Natural killer cell (primary cell): ENCODE measurements at regions not wholly inside any gene's neighbourhood (a gene's known extent, or its start where the extent isn't known, plus 50 kb on each side); places are given as distances from the start of the nearest gene placed in this dataset.

ENCODE experiments used
- ATAC-seq, 3 donors: fragments of 150-1000 bp in 2 of 3; fragments of 200-7000 bp in 1 of 3; cut with Tn5 transposase; 1 replicate in 1 of 3; 2 replicates in 2 of 3; pipeline ENCODE4 v1.10.0; 2021; ENCODE audit warnings: mild to moderate bottlenecking in 2 of 3, moderate library complexity in 2 of 3
- DNase-seq, 2 donors: peaks; one replicate each; pipeline versions ENCODE4 v3.0.0 to v3.0.0-alpha.2; 2013 to 2021; ENCODE audit warnings: mixed read lengths in 1 of 2
- H3K27ac ChIP-seq: one replicate; pipeline ENCODE4 v1.5.1; 2013; ENCODE audit warnings: mild to moderate bottlenecking, low read length
- H3K27me3 ChIP-seq: one replicate; pipeline ENCODE4 v1.6.1; 2013; ENCODE audit warnings: low read length; ENCODE audit not compliant: control insufficient read depth, insufficient read depth
- H3K36me3 ChIP-seq: one replicate; pipeline ENCODE4 v1.6.1; 2013; ENCODE audit warnings: low read length; ENCODE audit not compliant: control insufficient read depth, insufficient read depth
- H3K4me1 ChIP-seq: one replicate; pipeline ENCODE4 v1.6.1; 2013; ENCODE audit warnings: low read length; ENCODE audit not compliant: control insufficient read depth, insufficient read depth
- H3K4me3 ChIP-seq: one replicate; pipeline ENCODE4 v1.5.1; 2013; ENCODE audit warnings: low read length
- H3K9me3 ChIP-seq: one replicate; pipeline ENCODE4 v1.6.1; 2013; ENCODE audit warnings: low read length; ENCODE audit not compliant: control insufficient read depth, insufficient read depth
- H3K27ac Mint-ChIP-seq, 2 donors: one replicate each; pipeline ENCODE4 v1.8.0; 2022; ENCODE audit warnings: mild to moderate bottlenecking in 2 of 2, mixed read lengths in 2 of 2, moderate library complexity in 1 of 2
- H3K27me3 Mint-ChIP-seq, 2 donors: one replicate each; pipeline ENCODE4 v1.8.0; 2022; ENCODE audit warnings: low read depth in 2 of 2, mixed read lengths in 2 of 2
- H3K36me3 Mint-ChIP-seq: one replicate; pipeline ENCODE4 v1.8.0; 2022; ENCODE audit warnings: mixed read lengths
- H3K4me1 Mint-ChIP-seq, 2 donors: one replicate each; pipeline ENCODE4 v1.8.0; 2022; ENCODE audit warnings: mixed read lengths in 2 of 2
- H3K4me3 Mint-ChIP-seq: one replicate; pipeline ENCODE4 v1.8.0; 2022; ENCODE audit warnings: mild to moderate bottlenecking, moderate library complexity, mixed read lengths
- H3K9me3 Mint-ChIP-seq, 2 donors: one replicate each; pipeline ENCODE4 v1.8.0; 2022; ENCODE audit warnings: mixed read lengths in 2 of 2
- CTCF ChIP-seq: fragments of 200-600 bp; IDR thresholded peaks from one replicate; pipeline ENCODE4 v1.8.0; 2022; ENCODE audit warnings: antibody characterized with exemption
- WGBS: methylation state at CpG from one replicate; pipeline ENCODE4 v1.1.7; 2013; ENCODE audit warnings: missing lambda C conversion rate; ENCODE audit not compliant: insufficient coverage; 5-methylcytosine and 5-hydroxymethylcytosine counted together
- intact Hi-C: fragments of 100-400 bp; cut with micrococcal nuclease; formaldehyde crosslinking; loops from one replicate; pipeline ENCODE4 v1.14.2; 2022

GRCh38 chr13:30109471-30110135 lies 197.7 kb downstream of the KATNAL1 start:
- H3K27me3 Mint-ChIP-seq: peaks cover 8 to 9% of the 10 kb centered on the region in 2 donors
- H3K4me3 Mint-ChIP-seq: no peak overlapping the region
- Histone ChIP-seq H3K4me1 (peaks cover 11% of the 10 kb centered on the region), H3K36me3 (no peaks in the 10 kb centered on the region), H3K27ac (no peak overlapping the region), H3K9me3 (no peaks in the 10 kb centered on the region), H3K27me3 (no peaks in the 10 kb centered on the region), H3K4me3 (no peak overlapping the region)
- no peak for DNase-seq
- intact Hi-C loops: loop anchor here (5.0 to 10.0 kb wide), 3 partner anchors 185 to 515 kb away; partner anchors contain the start of gene SLC7A1
- WGBS: 85% methylated on average over 7 of the region's 8 CpGs
- no peaks in the 10 kb centered on the region for H3K9me3 Mint-ChIP-seq
- ATAC-seq: no peak
- H3K27ac Mint-ChIP-seq: no peak overlapping the region
- peaks cover 10 to 15% of the 10 kb centered on the region in 2 donors for H3K4me1 Mint-ChIP-seq
- no peaks in the 10 kb centered on the region for H3K36me3 Mint-ChIP-seq
- TF ChIP-seq CTCF: no peak

DNA sequence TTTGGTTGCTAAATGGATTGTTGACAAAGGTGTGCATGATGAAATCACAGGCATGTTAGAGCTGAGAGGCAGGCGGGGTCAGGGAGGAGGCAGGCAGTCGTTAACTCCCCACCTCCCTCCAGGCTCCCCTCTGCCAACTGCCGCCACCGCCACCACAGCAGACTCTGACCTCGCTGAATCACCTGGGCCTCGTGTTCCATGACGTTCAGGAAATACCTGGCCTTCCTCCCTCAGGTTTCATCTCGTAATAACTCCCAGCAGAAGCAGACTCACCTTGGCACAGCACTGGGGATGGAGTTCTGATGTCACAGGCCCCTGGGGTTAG lies 198.5 kb downstream of the KATNAL1 start:
- ATAC-seq: no peak
- no peaks in the 10 kb centered on the region for H3K9me3 Mint-ChIP-seq
- no peak for DNase-seq
- H3K27ac Mint-ChIP-seq: no peak overlapping the region
- no peak overlapping the region for H3K4me3 ChIP-seq
- no peak overlapping the region for H3K4me3 Mint-ChIP-seq
- TF ChIP-seq CTCF: no peak
- no peaks in the 10 kb centered on the region for H3K36me3 ChIP-seq
- intact Hi-C loops: no loop called here
- peaks cover 5% of the 10 kb centered on the region for H3K4me1 ChIP-seq
- WGBS: 77% methylated on average over 8 of the region's 8 CpGs
- H3K9me3 ChIP-seq: no peaks in the 10 kb centered on the region
- no peaks in the 10 kb centered on the region for H3K27me3 ChIP-seq
- H3K36me3 Mint-ChIP-seq: no peaks in the 10 kb centered on the region
- peaks cover 8 to 9% of the 10 kb centered on the region in 2 donors for H3K27me3 Mint-ChIP-seq
- H3K27ac ChIP-seq: no peak overlapping the region
- peaks cover 10 to 15% of the 10 kb centered on the region in 2 donors for H3K4me1 Mint-ChIP-seq

DNA sequence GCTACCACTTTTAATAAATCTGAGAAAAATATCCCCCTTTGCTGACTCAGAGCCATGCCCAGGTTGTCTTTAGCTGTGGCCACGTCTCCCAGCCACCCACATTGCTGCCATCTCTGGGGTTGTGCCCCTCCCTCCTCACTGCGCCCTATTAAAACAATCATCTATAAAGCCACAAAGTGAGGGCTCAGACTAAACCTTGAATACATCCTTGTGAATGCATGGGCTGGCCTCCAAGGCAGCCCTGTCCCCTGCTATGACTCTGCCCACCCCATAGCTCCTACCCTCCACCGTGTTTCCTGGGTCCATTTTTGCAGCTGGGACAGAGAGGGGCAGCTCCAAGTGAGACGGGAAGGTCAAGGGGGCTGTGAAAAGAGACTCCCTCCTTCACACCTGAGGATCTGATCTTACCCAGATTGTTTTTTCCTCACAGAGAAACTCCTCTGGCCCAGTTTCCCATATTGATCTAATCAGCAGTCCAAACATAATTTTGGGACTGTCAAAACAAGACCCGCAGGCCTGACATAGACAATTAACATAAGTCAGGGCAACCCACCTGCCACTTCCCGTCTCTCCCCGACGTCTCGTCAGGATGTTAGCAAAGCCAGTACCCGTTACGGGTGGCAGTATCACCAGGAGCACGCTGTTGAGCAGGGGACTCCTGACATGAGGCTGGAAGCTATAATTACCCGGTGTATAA lies 199.0 kb downstream of the KATNAL1 start:
- Mint-ChIP-seq H3K9me3 (no peaks in the 10 kb centered on the region), H3K27ac (no peak overlapping the region), H3K4me1 (peaks cover 10 to 15% of the 10 kb centered on the region in 2 donors), H3K4me3 (no peak overlapping the region), H3K27me3 (peaks cover 8 to 9% of the 10 kb centered on the region in 2 donors), H3K36me3 (no peaks in the 10 kb centered on the region)
- ATAC-seq (no peak), DNase-seq (no peak)
- Histone ChIP-seq H3K9me3 (no peaks in the 10 kb centered on the region), H3K27ac (no peak overlapping the region), H3K27me3 (no peaks in the 10 kb centered on the region), H3K4me3 (no peak overlapping the region), H3K4me1 (peaks cover 5% of the 10 kb centered on the region), H3K36me3 (no peaks in the 10 kb centered on the region)
- TF ChIP-seq CTCF: no peak
- intact Hi-C loops: no loop called here
- 82% methylated on average over 13 of the region's 13 CpGs for WGBS
